Tibial nerve (tissue), 3 donors: ENCODE measurements at regions not wholly inside any gene's neighbourhood (a gene's known extent, or its start where the extent isn't known, plus 50 kb on each side); places are given as distances from the start of the nearest gene placed in this dataset.

ENCODE experiments used
- POLR2A ChIP-seq, 2 donors: fragments of 450-650 bp; IDR thresholded peaks; one replicate each; pipeline ENCODE4 v1.6.1; 2017; ENCODE audit warnings: antibody characterized with exemption in 2 of 2, mild to moderate bottlenecking in 2 of 2, moderate library complexity in 2 of 2
- TF ChIP-seq, protein P1 (sequence below), 5 experiments: fragments of 200-600 bp in 3 of 5; fragments of 450-650 bp in 2 of 5; sonication (generic) in 3 of 5; IDR thresholded peaks; one replicate each; pipeline ENCODE4 v1.5.1; 2016 to 2019; ENCODE audit warnings: antibody characterized with exemption in 5 of 5, mild to moderate bottlenecking in 3 of 5, moderate library complexity in 2 of 5

DNA sequence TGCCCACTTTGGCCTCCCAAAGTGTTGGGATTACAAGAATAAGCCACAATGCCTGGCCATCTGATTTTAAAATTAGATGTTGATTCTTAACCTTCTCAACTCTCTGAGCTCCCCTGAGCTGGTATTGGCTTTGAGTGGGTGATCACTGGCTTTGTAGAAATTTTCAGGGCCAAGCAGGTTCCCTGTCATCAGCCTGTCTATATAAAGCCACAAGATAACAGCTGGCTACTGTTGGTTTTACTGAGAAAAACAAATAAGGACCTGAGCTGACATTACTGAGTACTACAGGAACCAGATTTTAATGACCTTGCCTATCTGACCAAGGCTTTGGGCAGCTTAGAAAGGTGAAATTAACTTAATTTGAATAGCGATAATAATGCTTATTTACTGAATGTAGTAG is 153.6 kb downstream of the MSX2 start:
- TF ChIP-seq POLR2A (IDR thresholded peaks at IDR 0.05), result no peak
- TF ChIP-seq, protein P1, sequence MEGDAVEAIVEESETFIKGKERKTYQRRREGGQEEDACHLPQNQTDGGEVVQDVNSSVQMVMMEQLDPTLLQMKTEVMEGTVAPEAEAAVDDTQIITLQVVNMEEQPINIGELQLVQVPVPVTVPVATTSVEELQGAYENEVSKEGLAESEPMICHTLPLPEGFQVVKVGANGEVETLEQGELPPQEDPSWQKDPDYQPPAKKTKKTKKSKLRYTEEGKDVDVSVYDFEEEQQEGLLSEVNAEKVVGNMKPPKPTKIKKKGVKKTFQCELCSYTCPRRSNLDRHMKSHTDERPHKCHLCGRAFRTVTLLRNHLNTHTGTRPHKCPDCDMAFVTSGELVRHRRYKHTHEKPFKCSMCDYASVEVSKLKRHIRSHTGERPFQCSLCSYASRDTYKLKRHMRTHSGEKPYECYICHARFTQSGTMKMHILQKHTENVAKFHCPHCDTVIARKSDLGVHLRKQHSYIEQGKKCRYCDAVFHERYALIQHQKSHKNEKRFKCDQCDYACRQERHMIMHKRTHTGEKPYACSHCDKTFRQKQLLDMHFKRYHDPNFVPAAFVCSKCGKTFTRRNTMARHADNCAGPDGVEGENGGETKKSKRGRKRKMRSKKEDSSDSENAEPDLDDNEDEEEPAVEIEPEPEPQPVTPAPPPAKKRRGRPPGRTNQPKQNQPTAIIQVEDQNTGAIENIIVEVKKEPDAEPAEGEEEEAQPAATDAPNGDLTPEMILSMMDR (IDR thresholded peaks at IDR 0.05), result no peak
